WTC11 (cell line): ENCODE measurements at regions not wholly inside any gene's neighbourhood (a gene's known extent, or its start where the extent isn't known, plus 50 kb on each side); places are given as distances from the start of the nearest gene placed in this dataset.

ENCODE experiments used
- ATAC-seq: fragments of 200-7000 bp; cut with Tn5 transposase; 2 replicates; pipeline ENCODE4 v1.10.0; 2021; ENCODE audit warnings: mild to moderate bottlenecking, moderate library complexity
- CTCF ChIA-PET: fragments of 300-600 bp; sonication (Branson Sonifier 250); formaldehyde crosslinking; loops from one replicate; lab custom pipeline; 2021; ENCODE audit warnings: antibody characterized with exemption; lab: Charles Lee
- POLR2A ChIA-PET: fragments of 350-600 bp; sonication (Branson Sonifier 250); formaldehyde crosslinking; loops from one replicate; lab custom pipeline; 2021; ENCODE audit warnings: antibody characterized with exemption; lab: Charles Lee
- DNase-seq: peaks from one replicate; pipeline ENCODE4 v3.0.0; 2021; ENCODE audit warnings: low spot score
- H3K27ac Mint-ChIP-seq: 2 replicates; pipeline ENCODE4 v1.8.0; 2021; ENCODE audit warnings: mixed read lengths
- H3K27me3 Mint-ChIP-seq: 2 replicates; pipeline ENCODE4 v1.8.0; 2021; ENCODE audit warnings: low read depth, mild to moderate bottlenecking, moderate library complexity, mixed read lengths
- H3K36me3 Mint-ChIP-seq: 2 replicates; pipeline ENCODE4 v1.8.0; 2021; ENCODE audit warnings: mixed read lengths
- H3K4me1 Mint-ChIP-seq: 2 replicates; pipeline ENCODE4 v1.8.0; 2022; ENCODE audit warnings: mixed read lengths
- H3K4me3 Mint-ChIP-seq: 2 replicates; pipeline ENCODE4 v1.8.0; 2021; ENCODE audit warnings: mild to moderate bottlenecking, moderate library complexity, mixed read lengths
- H3K9me3 Mint-ChIP-seq: 2 replicates; pipeline ENCODE4 v1.8.0; 2021; ENCODE audit warnings: mixed read lengths
- E2F4 ChIP-seq: sonication (generic); formaldehyde crosslinking; IDR thresholded peaks from 2 replicates; pipeline ENCODE4 v1.8.1; 2022; ENCODE audit warnings: low read depth, mild to moderate bottlenecking, moderate library complexity, missing genetic modification reagents, borderline replicate concordance
- ELF4 ChIP-seq: sonication (generic); formaldehyde crosslinking; IDR thresholded peaks from 2 replicates; pipeline ENCODE4 v1.8.1; 2022; ENCODE audit warnings: low read depth, mild to moderate bottlenecking, moderate library complexity, missing genetic modification reagents
- FOXJ3 ChIP-seq: sonication (generic); formaldehyde crosslinking; IDR thresholded peaks from 2 replicates; pipeline ENCODE4 v1.9.0; 2021; ENCODE audit warnings: missing genetic modification reagents, mild to moderate bottlenecking, borderline replicate concordance
- IRF1 ChIP-seq: sonication (generic); formaldehyde crosslinking; IDR thresholded peaks from 2 replicates; pipeline ENCODE4 v1.8.0; 2023; ENCODE audit warnings: missing genetic modification reagents
- KAT7 ChIP-seq: sonication (generic); formaldehyde crosslinking; IDR thresholded peaks from 2 replicates; pipeline ENCODE4 v1.8.1; 2023; ENCODE audit warnings: missing genetic modification reagents, mild to moderate bottlenecking, borderline replicate concordance
- MLX ChIP-seq: sonication (generic); formaldehyde crosslinking; IDR thresholded peaks from 2 replicates; pipeline ENCODE4 v1.8.1; 2023; ENCODE audit warnings: mild to moderate bottlenecking, missing genetic modification reagents, moderate library complexity
- NFATC4 ChIP-seq: fragments of 250-450 bp; sonication (Bioruptor Pico); IDR thresholded peaks from 2 replicates; pipeline ENCODE4 v1.9.0; 2021; ENCODE audit warnings: mild to moderate bottlenecking
- NFYB ChIP-seq: sonication (generic); formaldehyde crosslinking; conservative IDR thresholded peaks from 2 replicates; pipeline ENCODE4 v1.8.0; 2022; ENCODE audit warnings: low read depth, missing genetic modification reagents
- PRDM15 ChIP-seq: sonication (generic); formaldehyde crosslinking; IDR thresholded peaks from 2 replicates; pipeline ENCODE4 v1.8.0; 2022; ENCODE audit warnings: missing genetic modification reagents
- PREB ChIP-seq: sonication (generic); formaldehyde crosslinking; IDR thresholded peaks from 2 replicates; pipeline ENCODE4 v1.8.1; 2022; ENCODE audit warnings: mild to moderate bottlenecking, missing genetic modification reagents, moderate library complexity, borderline replicate concordance
- SMAD3 ChIP-seq: sonication (generic); formaldehyde crosslinking; IDR thresholded peaks from 2 replicates; pipeline ENCODE4 v1.8.0; 2022; ENCODE audit warnings: missing genetic modification reagents, mild to moderate bottlenecking, borderline replicate concordance
- TP53 ChIP-seq: sonication (generic); formaldehyde crosslinking; IDR thresholded peaks from 2 replicates; pipeline ENCODE4 v1.8.1; 2023; ENCODE audit warnings: mild to moderate bottlenecking, missing genetic modification reagents
- ZNF317 ChIP-seq: sonication (generic); formaldehyde crosslinking; IDR thresholded peaks from 2 replicates; pipeline ENCODE4 v1.8.1; 2023; ENCODE audit warnings: low read depth, mild to moderate bottlenecking, moderate library complexity, missing genetic modification reagents, borderline replicate concordance
- ZNF396 ChIP-seq: fragments of 250-450 bp; sonication (Bioruptor Pico); IDR thresholded peaks from 2 replicates; pipeline ENCODE4 v1.8.0; 2021; ENCODE audit warnings: mild to moderate bottlenecking, moderate library complexity, borderline replicate concordance
- ZNF512 ChIP-seq: sonication (generic); formaldehyde crosslinking; IDR thresholded peaks from 2 replicates; pipeline ENCODE4 v1.8.1; 2022; ENCODE audit warnings: missing genetic modification reagents, borderline replicate concordance
- ZNF532 ChIP-seq: fragments of 250-450 bp; sonication (Bioruptor Pico); IDR thresholded peaks from 2 replicates; pipeline ENCODE4 v1.9.0; 2021; ENCODE audit warnings: mild to moderate bottlenecking, borderline replicate concordance
- ZSCAN18 ChIP-seq: fragments of 250-450 bp; sonication (Bioruptor Pico); IDR thresholded peaks from 2 replicates; pipeline ENCODE4 v2.1.2; 2022; ENCODE audit warnings: mild to moderate bottlenecking, moderate library complexity

GRCh38 chr6:56350628-56351260 is 103.4 kb upstream of the COL21A1 start:
- peaks cover 16% of the 10 kb centered on the region for H3K4me1 Mint-ChIP-seq
- no peak overlapping the region for H3K27ac Mint-ChIP-seq
- POLR2A ChIA-PET: no interaction called here
- H3K4me3 Mint-ChIP-seq: no peak overlapping the region
- TF ChIP-seq KAT7 (CRISPR knock-in tag): no peak
- no peak for TF ChIP-seq ZSCAN18 (CRISPR knock-in tag)
- TF ChIP-seq ELF4 (CRISPR knock-in tag): no peak
- TF ChIP-seq TP53: no peak
- TF ChIP-seq PRDM15 (CRISPR knock-in tag): no peak
- no peak for TF ChIP-seq ZNF317 (CRISPR knock-in tag)
- CTCF ChIA-PET: interaction anchor here (1.5 kb wide), 1 partner anchor 20 kb away, joined by 3 read pairs; no protein-coding TSS in a partner anchor
- peaks cover 7% of the 10 kb centered on the region for H3K36me3 Mint-ChIP-seq
- H3K9me3 Mint-ChIP-seq: peaks cover 23% of the 10 kb centered on the region
- ATAC-seq (no peak), DNase-seq (no peak)
- H3K27me3 Mint-ChIP-seq: no peaks in the 10 kb centered on the region

- ChIA-PET POLR2A (no interaction called here), CTCF (no interaction called here)
- no peak overlapping the region for H3K27ac Mint-ChIP-seq
- H3K27me3 Mint-ChIP-seq: no peaks in the 10 kb centered on the region
- peaks cover 21% of the 10 kb centered on the region for H3K9me3 Mint-ChIP-seq
- H3K4me1 Mint-ChIP-seq: peaks cover 16% of the 10 kb centered on the region
- ATAC-seq (no peak), DNase-seq (no peak)
- peaks cover 7% of the 10 kb centered on the region for H3K36me3 Mint-ChIP-seq
- H3K4me3 Mint-ChIP-seq: no peak overlapping the region
- TF ChIP-seq ZNF532 (CRISPR knock-in tag) (no peak), NFYB (no peak), PREB (CRISPR knock-in tag) (no peak), SMAD3 (CRISPR knock-in tag) (no peak), ZNF396 (no peak), ZNF512 (CRISPR knock-in tag) (no peak), MLX (CRISPR knock-in tag) (no peak), IRF1 (CRISPR knock-in tag) (no peak), ZNF317 (CRISPR knock-in tag) (no peak), FOXJ3 (CRISPR knock-in tag) (no peak), NFATC4 (no peak), E2F4 (CRISPR knock-in tag) (no peak)
These were observed 101.8 kb upstream of the COL21A1 start for GRCh38 chr6:56349194-56349593.
